ENCODE measurements at regions not wholly inside any gene's neighbourhood (a gene's known extent, or its start where the extent isn't known, plus 50 kb on each side); places are given as distances from the start of the nearest gene placed in this dataset.

GRCh38 chr21:39079617-39080016, 103.6 kb downstream of the PSMG1 start:
- Histone ChIP-seq H3K79me1 (ENCODE audit: insufficient read depth, low read depth, low read length, poor library complexity, severe bottlenecking) (no peaks in the 10 kb centered on the region), H3K9ac (ENCODE audit: extremely low read depth, insufficient read length, low read length) (no peak overlapping the region), H2BK120ac (ENCODE audit: low read depth, low read length, poor library complexity, severe bottlenecking) (no peak overlapping the region), H3K23me2 (ENCODE audit: insufficient read length, low read depth, low read length, poor library complexity, severe bottlenecking) (no peaks in the 10 kb centered on the region), H4K91ac (ENCODE audit: insufficient read length, low read depth, low read length) (no peak overlapping the region), H2AK5ac (ENCODE audit: insufficient read length, low read length) (no peak overlapping the region), H3K4ac (ENCODE audit: low read depth, low read length) (no peak overlapping the region), H3T11ph (ENCODE audit: low read length) (no peak overlapping the region), H3K4me2 (ENCODE audit: insufficient read depth, insufficient read length, low read length) (no peak overlapping the region), H3K27me3 (ENCODE audit: insufficient read depth, low read length) (0 out of 2 replicates have a peak, but pooled peaks cover 2% of the 10 kb centered on the region), H4K8ac (replicated peaks; ENCODE audit: insufficient read length, low read depth, low read length) (no peak overlapping the region), H2BK15ac (ENCODE audit: low read depth, low read length) (no peak overlapping the region), H3K79me2 (ENCODE audit: insufficient read depth, low read length) (no peaks in the 10 kb centered on the region), H3K56ac (ENCODE audit: insufficient read length, low read depth, low read length) (no peak overlapping the region), H3K14ac (ENCODE audit: insufficient read depth, low read length) (no peak overlapping the region), H2BK12ac (ENCODE audit: insufficient read length, low read depth, low read length) (no peak overlapping the region), H4K20me1 (ENCODE audit: control insufficient read depth, insufficient read depth, insufficient read length) (no peaks in the 10 kb centered on the region), H3K4me1 (ENCODE audit: insufficient read depth, low read length) (peaks cover 8% of the 10 kb centered on the region; the same call in 1 of the 2 replicates), H2BK5ac (ENCODE audit: insufficient read length, low read length) (no peak overlapping the region), H3K9me3 (ENCODE audit: control insufficient read depth, low read depth, low read length) (peaks cover 3% of the 10 kb centered on the region), H3K27ac (ENCODE audit: insufficient read length, low read depth, low read length) (no peak overlapping the region), H3K23ac (ENCODE audit: insufficient read length, low read depth, low read length) (no peak overlapping the region), H2BK20ac (ENCODE audit: low read depth, low read length, poor library complexity, severe bottlenecking) (no peak overlapping the region), H3K18ac (ENCODE audit: insufficient read length, low read depth, low read length) (no peak overlapping the region), H4K5ac (ENCODE audit: insufficient read length, low read depth, low read length) (no peak overlapping the region), H2AFZ (ENCODE audit: low read length) (no peak overlapping the region)
- WGBS (ENCODE audit: extremely low coverage, insufficient read length, low lambda C conversion rate): no CpG with 5 or more reads among the region's 15 CpGs
- peaks cover 8 to 12% of the 10 kb centered on the region in 2 experiments for H3K9me3 Mint-ChIP-seq
- no peak for DNase-seq
- H3K4me3 Mint-ChIP-seq: no peak overlapping the region
- peaks cover 27 to 52% of the 10 kb centered on the region in 2 experiments for H3K4me1 Mint-ChIP-seq
- peaks cover 0 to 9% (median 5%) of the 10 kb centered on the region in 3 experiments; a peak in 4 of 7 replicates for H3K36me3 Mint-ChIP-seq (ENCODE audit: insufficient read depth in 1 of 3, low read depth in 3 of 3)
- H3K27ac Mint-ChIP-seq: no peak overlapping the region
- peaks cover 52% of the 10 kb centered on the region for H3K27me3 Mint-ChIP-seq (ENCODE audit: low read depth)
- TF ChIP-seq CTCF (conservative IDR thresholded peaks at IDR 0.05): no peak
